Fibroblast of the aortic adventitia (primary cell): ENCODE measurements at regions not wholly inside any gene's neighbourhood (a gene's known extent, or its start where the extent isn't known, plus 50 kb on each side); places are given as distances from the start of the nearest gene placed in this dataset.

Experiments
- DNase-seq: peaks from one replicate; pipeline ENCODE4 v3.0.0-alpha.2; 2010; ENCODE audit warnings: low read depth
- H3K4me3 ChIP-seq: 2 replicates; pipeline ENCODE4 v1.5.1; 2011; ENCODE audit warnings: low read depth, mild to moderate bottlenecking, control low read depth, low read length, moderate library complexity
- CTCF ChIP-seq: IDR thresholded peaks from 2 replicates; pipeline ENCODE4 v1.5.1; 2011; ENCODE audit warnings: mild to moderate bottlenecking, low read length, control low read depth, inconsistent platforms; ENCODE audit not compliant: insufficient read depth

GRCh38 chr13:64283926-64284325, 2868.3 kb upstream of the PCDH20 start:
- no peak overlapping the region for H3K4me3 ChIP-seq
- TF ChIP-seq CTCF = no peak
- no peak for DNase-seq

GRCh38 chr13:64278493-64278892, 2862.8 kb upstream of the PCDH20 start:
- DNase-seq = peak; percentile 70
- no peak for TF ChIP-seq CTCF
- H3K4me3 ChIP-seq = no peak overlapping the region

DNA sequence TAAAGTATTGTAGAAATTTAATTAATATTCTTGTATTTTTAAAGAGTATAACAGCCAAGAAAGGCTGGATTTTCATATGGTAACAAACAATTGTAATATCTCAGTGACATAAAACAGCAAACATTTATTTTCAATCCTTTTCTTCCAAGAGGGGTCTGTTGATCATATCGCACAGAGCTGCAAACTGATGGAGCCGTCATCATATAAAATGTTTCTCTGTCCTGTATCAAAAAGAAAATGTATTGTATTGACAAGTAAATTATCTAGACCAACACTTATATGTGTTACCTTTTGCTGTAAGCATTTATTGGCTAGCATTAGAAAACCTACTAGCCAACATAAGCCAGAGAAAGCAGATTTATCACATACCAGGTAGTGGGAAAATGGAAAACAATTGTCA, 2861.4 kb upstream of the PCDH20 start:
- no peak overlapping the region for H3K4me3 ChIP-seq
- no peak for DNase-seq
- TF ChIP-seq CTCF = no peak

DNA sequence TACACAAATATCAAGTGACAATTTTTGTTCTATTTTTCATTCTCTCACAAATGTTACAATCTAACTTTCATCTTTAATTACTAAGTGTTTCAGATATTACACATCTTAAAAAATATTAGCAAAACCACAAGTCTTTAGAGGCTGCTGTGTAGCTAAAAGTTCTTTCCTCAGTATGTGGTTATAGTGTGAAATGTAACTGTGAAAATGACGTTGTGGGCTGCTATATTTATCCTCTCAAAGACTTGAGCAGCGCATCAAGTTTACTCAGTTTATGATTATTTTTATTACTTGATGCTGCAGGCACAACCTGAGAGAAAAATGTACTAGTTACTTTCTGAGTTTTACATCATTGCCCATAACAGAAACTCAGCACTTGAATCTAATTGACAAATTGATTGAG, 2860.6 kb upstream of the PCDH20 start:
- no peak overlapping the region for H3K4me3 ChIP-seq
- TF ChIP-seq CTCF = no peak
- no peak for DNase-seq

DNA sequence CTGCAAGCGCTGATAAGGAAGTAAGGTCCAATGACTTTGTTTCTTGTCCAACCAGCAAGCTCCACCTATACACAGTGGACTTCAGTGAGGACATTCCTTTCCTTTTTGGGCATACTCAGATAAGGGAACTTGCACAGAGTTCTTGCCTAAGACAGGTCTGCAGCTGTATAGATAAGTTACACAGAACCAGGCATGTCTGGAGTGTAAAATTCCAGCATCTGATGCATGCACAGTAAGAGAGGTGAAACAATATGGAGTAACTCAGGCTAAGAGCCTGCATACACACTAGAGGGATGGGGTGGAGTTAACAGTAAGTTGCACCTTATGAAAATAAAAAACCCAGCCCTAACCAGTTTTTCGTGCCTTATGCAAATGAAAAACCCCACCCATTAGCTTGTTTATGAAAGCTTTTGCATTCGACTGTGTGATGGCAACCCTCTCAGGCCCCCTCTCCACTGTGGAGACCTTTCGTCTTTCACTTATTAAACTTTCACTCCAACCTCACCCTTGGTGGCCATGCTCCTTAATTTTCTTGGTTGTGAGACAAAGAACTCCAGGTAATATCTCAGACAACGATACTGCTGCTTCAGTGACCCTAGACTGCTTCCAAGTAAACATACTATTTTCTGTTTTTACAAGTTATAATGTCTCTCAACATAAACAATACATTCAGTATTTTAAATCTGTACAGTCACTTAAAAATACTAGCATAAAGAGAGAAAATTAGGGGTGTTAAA, 2859.0 kb upstream of the PCDH20 start:
- TF ChIP-seq CTCF = no peak
- H3K4me3 ChIP-seq = no peak overlapping the region
- DNase-seq = peak; percentile 83

DNA sequence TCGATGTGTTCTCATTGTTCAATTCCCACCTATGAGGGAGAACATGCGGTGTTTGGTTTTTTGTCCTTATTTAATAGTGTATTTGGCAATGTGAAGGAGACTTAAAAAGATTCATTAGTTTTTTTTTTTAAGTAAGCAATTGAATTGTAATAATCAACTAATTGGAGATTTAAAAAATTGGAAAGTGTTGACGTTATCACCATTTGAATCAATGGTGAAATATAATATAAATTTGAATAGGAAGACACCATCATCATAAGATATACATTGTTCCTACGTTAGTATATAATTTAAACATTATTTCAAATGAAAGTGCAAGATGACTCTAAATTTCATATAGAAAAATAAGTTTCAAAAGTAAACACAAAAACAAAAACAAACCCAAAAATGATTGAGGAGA, 2858.1 kb upstream of the PCDH20 start:
- DNase-seq = no peak
- TF ChIP-seq CTCF = no peak
- no peak overlapping the region for H3K4me3 ChIP-seq

DNA sequence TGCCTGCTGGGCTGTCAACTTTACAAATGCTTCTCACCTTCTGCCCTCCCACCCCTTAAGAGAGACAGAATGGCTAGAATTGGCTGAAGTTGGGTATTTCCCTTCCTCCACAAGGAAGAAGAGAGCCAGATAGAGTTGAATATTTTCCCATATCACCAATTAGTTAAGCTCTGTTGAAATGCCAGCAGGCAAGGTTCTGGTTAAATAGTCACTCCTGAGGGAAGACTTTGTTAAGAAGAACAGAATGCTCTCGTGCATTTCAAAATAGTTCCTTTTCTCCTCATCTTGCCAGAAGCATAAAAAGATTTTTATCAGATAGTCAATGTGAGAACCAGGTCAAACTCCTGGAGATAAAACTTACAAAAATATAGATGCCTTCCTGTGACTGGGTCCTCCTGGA, 2857.0 kb upstream of the PCDH20 start:
- peak; percentile 68 for DNase-seq
- no peak overlapping the region for H3K4me3 ChIP-seq
- TF ChIP-seq CTCF = no peak
